ENCODE measurements at regions not wholly inside any gene's neighbourhood (a gene's known extent, or its start where the extent isn't known, plus 50 kb on each side); places are given as distances from the start of the nearest gene placed in this dataset.

- H3K27ac ChIP-seq: no peak overlapping the region
- H3K4me1 ChIP-seq: no peaks in the 10 kb centered on the region
- H3K27me3 ChIP-seq: no peaks in the 10 kb centered on the region
- no peak overlapping the region for H3K4me3 ChIP-seq
- no peaks in the 10 kb centered on the region for H3K9me3 ChIP-seq
- TF ChIP-seq CTCF (IDR thresholded peaks at IDR 0.05): no peak
- DNase-seq: no peak
- H3K36me3 ChIP-seq: no peaks in the 10 kb centered on the region
- intact Hi-C loops (cut with DNase I; ENCODE audit: low total_unique reads): no loop called here
Measured at GRCh38 chr14:25929881-25930615, 667.8 kb downstream of the NOVA1 start.

GRCh38 chr14:25911831-25912230, 686.0 kb downstream of the NOVA1 start:
- H3K4me1 ChIP-seq: no peaks in the 10 kb centered on the region
- H3K36me3 ChIP-seq: no peaks in the 10 kb centered on the region
- DNase-seq: no peak
- no peak for TF ChIP-seq CTCF (IDR thresholded peaks at IDR 0.05)
- no peak overlapping the region for H3K4me3 ChIP-seq
- no peaks in the 10 kb centered on the region for H3K9me3 ChIP-seq
- no peaks in the 10 kb centered on the region for H3K27me3 ChIP-seq
- H3K27ac ChIP-seq: no peak overlapping the region
- intact Hi-C loops (cut with DNase I; ENCODE audit: low total_unique reads): no loop called here

- H3K9me3 ChIP-seq: no peaks in the 10 kb centered on the region
- no peak overlapping the region for H3K4me3 ChIP-seq
- intact Hi-C loops (cut with DNase I; ENCODE audit: low total_unique reads): no loop called here
- no peaks in the 10 kb centered on the region for H3K4me1 ChIP-seq
- H3K27ac ChIP-seq: no peak overlapping the region
- no peaks in the 10 kb centered on the region for H3K36me3 ChIP-seq
- TF ChIP-seq CTCF (IDR thresholded peaks at IDR 0.05): no peak
- DNase-seq: no peak
- H3K27me3 ChIP-seq: no peaks in the 10 kb centered on the region
Measured at GRCh38 chr14:25909045-25909747, 688.6 kb downstream of the NOVA1 start.

GRCh38 chr14:25908277-25909044, 689.4 kb downstream of the NOVA1 start:
- H3K4me3 ChIP-seq: no peak overlapping the region
- H3K9me3 ChIP-seq: no peaks in the 10 kb centered on the region
- no peak for TF ChIP-seq CTCF (IDR thresholded peaks at IDR 0.05)
- no peak overlapping the region for H3K27ac ChIP-seq
- no peak for DNase-seq
- no peaks in the 10 kb centered on the region for H3K27me3 ChIP-seq
- intact Hi-C loops (cut with DNase I; ENCODE audit: low total_unique reads): no loop called here
- H3K4me1 ChIP-seq: no peaks in the 10 kb centered on the region
- H3K36me3 ChIP-seq: no peaks in the 10 kb centered on the region

- no peak for DNase-seq
Measured at GRCh38 chr14:25904446-25904845, 693.4 kb downstream of the NOVA1 start.

More at GRCh38 chr14:25904446-25904845, 693.4 kb downstream of the NOVA1 start:
- H3K27me3 ChIP-seq: no peaks in the 10 kb centered on the region
- TF ChIP-seq CTCF (IDR thresholded peaks at IDR 0.05): no peak
- no peak overlapping the region for H3K27ac ChIP-seq
- H3K9me3 ChIP-seq: no peaks in the 10 kb centered on the region
- H3K36me3 ChIP-seq: no peaks in the 10 kb centered on the region
- no peak overlapping the region for H3K4me3 ChIP-seq
- H3K4me1 ChIP-seq: no peaks in the 10 kb centered on the region
- intact Hi-C loops (cut with DNase I; ENCODE audit: low total_unique reads): no loop called here

All from tibial artery (tissue), 4 donors.